CD4-positive, alpha-beta T cell (primary cell): ENCODE measurements at regions not wholly inside any gene's neighbourhood (a gene's known extent, or its start where the extent isn't known, plus 50 kb on each side); places are given as distances from the start of the nearest gene placed in this dataset.

Experiments
- ATAC-seq: fragments of 200-7000 bp; cut with Tn5 transposase; one replicate; pipeline ENCODE4 v1.10.0; 2022; ENCODE audit warnings: mild to moderate bottlenecking; ENCODE audit not compliant: poor library complexity
- CTCF ChIA-PET: fragments of 350-600 bp; sonication (Branson Sonifier 250); formaldehyde crosslinking; loops from one replicate; lab custom pipeline; 2021; ENCODE audit warnings: antibody characterized with exemption, inconsistent platforms; lab: Charles Lee
- POLR2A ChIA-PET: fragments of 350-600 bp; sonication (Branson Sonifier 250); formaldehyde crosslinking; loops from one replicate; lab custom pipeline; 2021; ENCODE audit warnings: antibody characterized with exemption, inconsistent platforms; lab: Charles Lee
- DNase-seq, 14 experiments: peaks; one replicate each; pipeline ENCODE4 v3.0.0-alpha.2; 2013 to 2020; ENCODE audit warnings: mixed read lengths in 2 of 14
- H3K27ac ChIP-seq, 2 donors: one replicate each; pipeline versions ENCODE4 v1.5.1 to v1.7.0; 2013; ENCODE audit warnings: low read length in 2 of 2, low read depth in 1 of 2, mild to moderate bottlenecking in 1 of 2
- H3K27me3 ChIP-seq, 2 experiments: 1 replicate in 1 of 2; 2 replicates in 1 of 2; pipeline versions ENCODE4 v1.6.1 to v1.7.0; 2013; ENCODE audit warnings: low read length in 2 of 2, control low read depth in 1 of 2, mild to moderate bottlenecking in 1 of 2, moderate library complexity in 1 of 2; ENCODE audit not compliant: insufficient read depth in 2 of 2, control insufficient read depth in 1 of 2
- H3K36me3 ChIP-seq: one replicate; pipeline ENCODE4 v1.6.1; 2013; ENCODE audit warnings: low read length, control low read depth; ENCODE audit not compliant: insufficient read depth
- H3K4me1 ChIP-seq: one replicate; pipeline ENCODE4 v1.6.1; 2013; ENCODE audit warnings: low read length, control low read depth; ENCODE audit not compliant: insufficient read depth
- H3K4me3 ChIP-seq: one replicate; pipeline ENCODE4 v1.5.1; 2013; ENCODE audit warnings: mild to moderate bottlenecking, low read length, moderate library complexity
- H3K9me3 ChIP-seq, 2 experiments: 1 replicate in 1 of 2; 2 replicates in 1 of 2; pipeline versions ENCODE4 v1.6.1 to v1.7.0; 2013; ENCODE audit warnings: low read length in 2 of 2, mild to moderate bottlenecking in 2 of 2, control low read depth in 1 of 2, moderate library complexity in 1 of 2; ENCODE audit not compliant: control insufficient read depth in 1 of 2, insufficient read depth in 1 of 2
- H3K27ac Mint-ChIP-seq: one replicate; pipeline ENCODE4 v1.8.0; 2020; ENCODE audit warnings: mixed read lengths
- H3K27me3 Mint-ChIP-seq: one replicate; pipeline ENCODE4 v1.8.0; 2021; ENCODE audit warnings: mixed read lengths
- H3K36me3 Mint-ChIP-seq: one replicate; pipeline ENCODE4 v1.8.0; 2021; ENCODE audit warnings: low read depth, mixed read lengths
- H3K4me1 Mint-ChIP-seq: one replicate; pipeline ENCODE4 v1.8.0; 2021; ENCODE audit warnings: low read depth, mixed read lengths
- H3K4me3 Mint-ChIP-seq: one replicate; pipeline ENCODE4 v1.8.0; 2020; ENCODE audit warnings: mild to moderate bottlenecking, mixed read lengths
- H3K9me3 Mint-ChIP-seq: one replicate; pipeline ENCODE4 v1.8.0; 2020; ENCODE audit warnings: mixed read lengths
- CTCF ChIP-seq: fragments of 200-600 bp; IDR thresholded peaks from one replicate; pipeline ENCODE4 v1.8.0; 2022; ENCODE audit warnings: antibody characterized with exemption, mild to moderate bottlenecking
- intact Hi-C, 2 experiments: fragments of 100-400 bp; cut with DNase I in 1 of 2; cut with micrococcal nuclease in 1 of 2; formaldehyde crosslinking; loops; one replicate each; pipeline versions ENCODE4 v1.15.1 to v1.9.0; 2023 to 2025; cut with DNase I, micrococcal nuclease

GRCh38 chr6:4380881-4381281, 245.5 kb upstream of the ECI2 start:
- H3K4me3 ChIP-seq: no peak overlapping the region
- ATAC-seq: no peak
- Mint-ChIP-seq H3K9me3 (peaks cover 10% of the 10 kb centered on the region), H3K27ac (no peak overlapping the region), H3K27me3 (peaks cover 31% of the 10 kb centered on the region), H3K36me3 (peaks cover 5% of the 10 kb centered on the region), H3K4me1 (no peaks in the 10 kb centered on the region), H3K4me3 (no peak overlapping the region)
- CTCF ChIA-PET: no interaction called here
- no peak for DNase-seq
- peaks cover 14 to 27% of the 10 kb centered on the region in 2 experiments for H3K9me3 ChIP-seq
- intact Hi-C loops: no loop called here
- H3K36me3 ChIP-seq: no peaks in the 10 kb centered on the region
- peaks cover 0 to 2% of the 10 kb centered on the region in 2 experiments for H3K27me3 ChIP-seq
- POLR2A ChIA-PET: no interaction called here
- no peaks in the 10 kb centered on the region for H3K4me1 ChIP-seq
- TF ChIP-seq CTCF: no peak
- H3K27ac ChIP-seq: no peak overlapping the region

GRCh38 chr6:4379958-4380357, 244.6 kb upstream of the ECI2 start:
- Mint-ChIP-seq H3K4me3 (no peak overlapping the region), H3K27ac (no peak overlapping the region), H3K4me1 (no peaks in the 10 kb centered on the region), H3K27me3 (peaks cover 35% of the 10 kb centered on the region), H3K9me3 (peaks cover 10% of the 10 kb centered on the region), H3K36me3 (peaks cover 5% of the 10 kb centered on the region)
- no peak overlapping the region for H3K27ac ChIP-seq
- intact Hi-C loops: no loop called here
- ATAC-seq (no peak), DNase-seq (no peak)
- H3K9me3 ChIP-seq: peaks cover 14 to 27% of the 10 kb centered on the region in 2 experiments
- TF ChIP-seq CTCF: no peak
- POLR2A ChIA-PET: no interaction called here
- CTCF ChIA-PET: no interaction called here
- no peaks in the 10 kb centered on the region for H3K36me3 ChIP-seq
- no peaks in the 10 kb centered on the region for H3K4me1 ChIP-seq
- peaks cover 0 to 2% of the 10 kb centered on the region in 2 experiments for H3K27me3 ChIP-seq
- H3K4me3 ChIP-seq: no peak overlapping the region

- DNase-seq (no peak), ATAC-seq (no peak)
- H3K9me3 ChIP-seq: peaks cover 3 to 22% of the 10 kb centered on the region in 2 experiments
- no peaks in the 10 kb centered on the region for H3K36me3 ChIP-seq
- POLR2A ChIA-PET: no interaction called here
- H3K27me3 ChIP-seq: peaks cover 0 to 2% of the 10 kb centered on the region in 2 experiments
- TF ChIP-seq CTCF: no peak
- Mint-ChIP-seq H3K4me3 (no peak overlapping the region), H3K4me1 (no peaks in the 10 kb centered on the region), H3K27ac (no peak overlapping the region), H3K9me3 (peaks cover 6% of the 10 kb centered on the region), H3K36me3 (peaks cover 5% of the 10 kb centered on the region), H3K27me3 (peaks cover 35% of the 10 kb centered on the region)
- no peak overlapping the region for H3K4me3 ChIP-seq
- H3K4me1 ChIP-seq: no peaks in the 10 kb centered on the region
- no peak overlapping the region for H3K27ac ChIP-seq
- intact Hi-C loops: no loop called here
- CTCF ChIA-PET: no interaction called here
Measured at GRCh38 chr6:4378319-4378996, 243.1 kb upstream of the ECI2 start.
